MV-4-11 (cell line): ENCODE measurements at regions not wholly inside any gene's neighbourhood (a gene's known extent, or its start where the extent isn't known, plus 50 kb on each side); places are given as distances from the start of the nearest gene placed in this dataset.

Experiments
- DNase-seq: peaks from one replicate; lab custom pipeline; 2025; lab: John Stamatoyannopoulos, UW

DNA sequence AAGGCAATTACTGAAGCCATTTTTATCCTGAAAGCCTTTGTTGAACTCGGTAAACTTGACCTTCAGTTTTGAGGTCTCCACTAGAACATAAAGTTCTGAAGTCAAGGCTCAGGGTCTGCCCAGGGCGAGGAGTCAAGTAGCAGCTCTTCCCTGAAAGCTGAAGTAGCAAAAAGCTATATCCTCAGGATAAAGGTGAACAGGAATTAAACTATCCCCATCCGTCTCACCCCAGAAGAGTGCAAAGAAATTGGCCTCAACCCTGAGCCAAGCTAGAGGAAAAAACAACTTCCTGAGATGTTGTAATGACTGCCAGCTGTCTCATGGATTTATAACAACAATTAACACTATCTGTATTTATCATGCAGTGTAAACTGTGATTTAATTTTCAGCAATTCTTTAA, 590.8 kb downstream of the SPRY1 start:
- DNase-seq, result no peak

DNA sequence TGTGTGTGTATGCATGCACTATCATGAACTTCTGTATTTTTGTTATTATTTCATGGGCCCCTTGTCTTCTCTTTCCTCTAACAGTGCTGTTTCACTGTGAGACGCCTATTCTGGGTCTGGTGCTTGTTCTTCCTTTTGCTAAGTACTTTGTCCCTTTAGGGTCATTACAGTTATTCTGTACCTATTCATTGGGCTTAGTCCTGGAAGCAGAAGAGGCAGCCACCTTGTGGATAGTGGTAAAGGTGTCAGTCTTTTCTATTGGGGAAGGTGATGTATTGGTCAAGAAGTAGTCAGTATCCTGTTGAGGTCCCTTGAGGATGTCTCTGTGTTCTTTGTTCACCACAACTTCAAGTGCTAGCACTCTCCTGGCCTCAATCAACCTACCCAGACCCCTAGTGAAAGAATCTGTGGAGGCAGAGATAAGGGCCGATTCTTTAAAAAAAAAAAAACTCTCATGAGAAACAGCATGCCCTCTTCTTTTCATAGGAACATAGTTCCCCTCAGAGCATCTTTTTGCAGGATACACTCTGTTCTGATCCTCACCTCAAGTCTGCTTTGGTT, 593.8 kb downstream of the SPRY1 start:
- no peak for DNase-seq

- no peak for DNase-seq
Observed at GRCh38 chr4:123994917-123995316, 598.3 kb downstream of the SPRY1 start.

DNA sequence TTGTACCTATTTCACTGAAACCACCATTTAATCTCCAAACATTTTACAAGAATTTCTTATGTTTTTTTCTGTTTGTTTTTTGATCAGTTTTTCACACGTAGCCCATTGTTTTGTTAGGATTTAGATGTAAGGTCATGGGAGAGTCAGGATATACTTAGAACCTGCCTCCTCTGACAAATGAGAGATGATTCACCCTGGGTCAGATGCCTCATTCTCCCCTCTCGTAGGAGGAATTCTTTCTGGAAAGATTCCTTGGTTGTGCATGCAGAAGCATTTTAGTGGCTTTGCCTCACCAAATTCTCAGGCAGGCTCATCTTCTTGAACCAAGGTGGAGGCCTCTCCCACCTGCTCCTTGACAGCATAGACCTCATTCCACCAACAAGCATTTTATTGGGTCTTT, 599.3 kb downstream of the SPRY1 start:
- no peak for DNase-seq

DNA sequence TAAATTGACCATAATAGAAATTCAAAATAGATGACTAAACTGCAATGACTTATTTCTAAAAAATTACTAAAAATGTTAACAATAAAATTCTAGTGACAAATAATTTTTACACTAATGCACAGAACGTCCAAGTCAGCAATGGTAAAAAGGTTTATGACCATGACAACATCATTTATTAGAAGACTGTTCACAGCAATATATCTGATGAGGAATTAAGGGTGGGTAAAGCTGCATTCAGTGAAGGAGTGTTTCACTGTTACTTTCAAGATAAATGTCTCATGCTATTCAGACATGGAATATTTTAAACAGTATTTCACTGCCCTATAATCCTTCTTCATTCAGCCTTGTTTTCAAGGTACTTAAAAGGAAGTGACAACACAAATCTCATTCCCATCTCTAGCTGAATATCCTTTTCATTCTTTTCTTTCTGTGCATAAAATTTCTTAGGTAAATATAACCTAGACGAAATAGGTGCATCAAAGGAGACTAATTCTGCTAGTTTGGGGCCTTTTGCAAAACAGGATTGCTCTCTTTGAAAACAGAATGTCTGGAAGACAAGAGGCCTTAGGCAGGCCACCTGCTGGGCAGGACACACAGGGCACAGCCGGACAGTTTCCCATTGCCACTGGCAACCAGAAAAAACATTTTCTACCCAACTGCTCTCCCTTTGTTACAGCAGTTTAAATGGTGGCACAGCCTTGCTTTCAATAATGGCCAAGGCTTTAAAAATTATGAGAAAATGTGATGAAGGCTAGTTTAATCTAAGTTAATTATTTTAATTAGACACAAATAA, 600.3 kb downstream of the SPRY1 start:
- DNase-seq, result no peak

DNA sequence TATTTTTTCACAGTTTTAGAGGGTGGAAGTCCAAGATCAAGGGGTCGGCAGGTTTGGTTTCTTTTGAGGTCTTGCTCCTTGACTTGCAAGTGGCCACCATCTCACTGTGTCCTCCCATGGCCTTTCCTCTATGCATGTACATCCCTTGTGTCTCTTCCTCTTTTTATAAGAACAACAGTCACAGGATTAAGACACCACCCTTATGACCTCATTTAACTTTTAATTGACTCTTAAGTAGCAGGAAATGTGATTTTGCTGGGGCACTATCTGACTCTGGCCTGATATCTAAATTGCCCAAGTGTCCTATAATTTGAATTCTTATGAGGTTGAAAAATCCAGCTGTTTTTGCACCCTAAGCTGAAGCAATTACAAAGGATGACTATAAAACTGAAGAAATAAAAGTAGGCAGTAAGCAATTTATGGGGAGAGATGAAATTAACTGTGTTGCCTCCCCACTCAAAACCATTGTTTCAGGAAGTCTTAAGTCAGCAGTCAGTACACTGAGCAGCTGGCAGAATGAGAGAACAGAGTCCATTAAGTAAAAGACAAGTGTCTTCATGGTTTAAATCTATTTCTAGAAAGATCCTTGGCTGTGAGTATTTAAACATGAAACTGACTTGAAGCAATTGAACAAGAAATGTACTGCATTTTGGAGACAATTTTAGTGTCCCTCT, 601.3 kb downstream of the SPRY1 start:
- DNase-seq, result peak; percentile 82

- no peak for DNase-seq
Observed at GRCh38 chr4:124000233-124000632, 603.6 kb downstream of the SPRY1 start.

- no peak for DNase-seq
Observed at GRCh38 chr4:124015766-124016165, 619.2 kb downstream of the SPRY1 start.

GRCh38 chr4:124017185-124017785, 620.7 kb downstream of the SPRY1 start:
- no peak for DNase-seq

DNA sequence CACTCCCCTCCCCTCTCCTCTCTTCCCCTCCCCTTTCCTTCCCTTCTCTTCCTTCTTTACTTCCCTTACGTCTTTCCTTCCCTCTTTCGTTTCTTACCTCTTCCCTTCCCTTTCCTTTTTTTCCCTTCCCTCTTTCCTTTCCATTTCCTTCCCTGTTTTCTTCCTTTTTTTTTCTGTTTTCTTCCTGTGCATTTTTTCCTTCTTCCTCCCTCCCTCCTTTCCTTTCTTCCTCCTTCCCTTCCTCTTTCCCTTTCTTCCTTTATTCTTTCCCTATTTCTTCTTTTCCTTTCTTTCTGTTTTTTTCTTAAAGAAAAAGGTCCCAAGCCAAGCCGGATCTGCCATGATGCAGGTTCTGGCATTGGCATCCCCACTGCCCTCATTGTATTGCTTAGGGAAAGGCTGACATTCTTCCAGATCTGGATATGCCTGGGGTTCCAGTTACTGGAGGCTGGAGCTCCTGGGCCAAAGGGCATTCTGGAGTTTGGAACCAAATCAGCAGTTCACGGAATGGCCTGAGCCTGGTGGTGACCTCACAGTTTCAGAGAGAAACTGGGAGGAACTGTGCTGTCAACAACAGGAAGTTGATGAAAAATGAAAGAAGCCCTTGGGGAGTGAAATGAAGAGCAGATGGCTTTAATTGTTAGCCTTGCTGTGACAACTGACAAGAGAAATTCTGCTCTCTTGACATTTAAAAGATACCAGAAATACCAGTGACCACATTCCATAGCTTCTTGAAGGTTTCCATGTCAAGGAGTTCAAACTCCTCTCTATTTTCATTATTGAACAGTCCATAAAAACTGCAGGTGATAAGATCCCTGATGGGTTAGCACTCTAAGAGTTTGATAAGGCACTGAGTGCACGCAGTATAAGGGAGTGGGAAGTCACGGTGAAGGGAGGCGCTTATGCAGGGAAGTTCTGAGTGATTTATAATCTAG, 622.1 kb downstream of the SPRY1 start:
- peak; percentile 85 for DNase-seq

DNA sequence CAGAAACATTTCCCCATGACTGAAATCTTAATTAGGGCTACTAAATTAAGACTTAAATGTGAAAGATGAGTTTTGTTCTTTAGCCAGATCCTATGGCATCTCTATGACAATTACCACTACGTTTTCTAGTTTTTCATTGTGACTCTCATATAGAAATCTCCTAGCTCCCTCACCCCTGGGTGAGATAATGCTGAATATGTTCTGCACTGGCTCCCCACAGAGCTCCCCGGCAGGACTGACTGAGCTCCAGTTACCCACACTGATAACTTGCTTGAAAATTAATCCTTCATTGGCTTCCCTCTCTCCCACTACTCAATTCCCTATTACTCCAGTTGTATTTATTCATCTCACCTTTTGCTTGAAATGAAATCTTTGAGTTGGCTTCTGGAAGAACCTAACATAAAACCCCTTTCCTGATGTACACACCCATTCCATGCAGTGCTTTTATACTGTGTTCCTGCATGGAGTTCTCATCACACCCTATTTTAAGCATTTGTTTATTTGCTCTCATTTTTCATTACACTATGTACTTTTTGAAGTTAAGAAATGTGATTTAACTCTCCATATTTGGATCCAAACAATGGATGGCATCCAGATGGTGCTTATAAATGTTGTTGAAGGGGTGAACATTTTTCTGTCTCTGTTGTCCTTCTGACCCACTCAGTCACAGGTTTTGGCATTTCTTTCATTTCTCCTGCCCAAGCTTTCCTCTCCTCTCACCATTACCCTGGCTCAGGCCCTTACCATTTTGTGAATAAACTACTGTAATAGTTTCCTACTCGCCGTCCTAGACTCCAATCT, 623.4 kb downstream of the SPRY1 start:
- DNase-seq, result no peak

- DNase-seq, result no peak
Observed at GRCh38 chr4:124025000-124025399, 628.4 kb downstream of the SPRY1 start.

GRCh38 chr4:124025428-124025827, 628.8 kb downstream of the SPRY1 start:
- no peak for DNase-seq

DNA sequence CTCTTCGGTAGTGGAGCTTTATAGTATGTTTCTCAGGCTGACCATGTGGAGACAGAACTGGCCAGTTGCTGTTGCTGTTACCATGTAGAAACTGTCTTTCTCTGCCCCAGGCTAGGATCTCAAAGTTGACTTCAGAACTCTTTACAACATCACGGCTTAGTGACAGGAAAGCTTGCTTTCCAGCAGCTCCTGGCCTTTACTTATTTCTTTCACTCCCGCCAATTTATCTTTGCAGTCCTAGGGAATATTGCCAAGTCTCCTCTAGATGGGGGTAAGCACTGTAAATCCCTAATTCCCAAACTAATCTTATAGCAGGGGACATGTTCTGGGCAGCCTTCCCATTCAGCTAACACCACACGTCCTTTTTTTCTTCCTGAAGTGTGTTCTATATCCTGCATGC, 631.6 kb downstream of the SPRY1 start:
- no peak for DNase-seq

DNA sequence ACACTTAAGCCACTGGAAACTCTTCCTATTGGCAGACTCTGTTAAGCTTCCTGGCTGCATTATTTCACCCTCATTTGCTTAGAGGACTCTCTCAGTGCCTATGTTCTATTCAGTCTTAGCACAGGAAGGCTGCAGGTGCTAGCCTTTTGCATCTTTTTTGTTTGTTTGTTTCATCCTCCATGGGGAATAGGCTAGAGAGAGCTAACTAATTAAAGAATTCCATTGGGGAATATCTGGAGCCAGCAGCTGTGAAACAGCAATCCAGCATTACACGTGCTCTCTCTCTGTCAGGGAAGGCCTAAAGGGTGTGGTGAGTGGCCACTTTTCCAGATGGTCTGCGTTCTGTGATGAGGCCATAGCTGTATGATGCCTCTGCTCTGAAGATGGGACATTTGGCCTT, 633.6 kb downstream of the SPRY1 start:
- DNase-seq, result no peak

- DNase-seq, result no peak
Observed at GRCh38 chr4:124032035-124032434, 635.4 kb downstream of the SPRY1 start.

DNA sequence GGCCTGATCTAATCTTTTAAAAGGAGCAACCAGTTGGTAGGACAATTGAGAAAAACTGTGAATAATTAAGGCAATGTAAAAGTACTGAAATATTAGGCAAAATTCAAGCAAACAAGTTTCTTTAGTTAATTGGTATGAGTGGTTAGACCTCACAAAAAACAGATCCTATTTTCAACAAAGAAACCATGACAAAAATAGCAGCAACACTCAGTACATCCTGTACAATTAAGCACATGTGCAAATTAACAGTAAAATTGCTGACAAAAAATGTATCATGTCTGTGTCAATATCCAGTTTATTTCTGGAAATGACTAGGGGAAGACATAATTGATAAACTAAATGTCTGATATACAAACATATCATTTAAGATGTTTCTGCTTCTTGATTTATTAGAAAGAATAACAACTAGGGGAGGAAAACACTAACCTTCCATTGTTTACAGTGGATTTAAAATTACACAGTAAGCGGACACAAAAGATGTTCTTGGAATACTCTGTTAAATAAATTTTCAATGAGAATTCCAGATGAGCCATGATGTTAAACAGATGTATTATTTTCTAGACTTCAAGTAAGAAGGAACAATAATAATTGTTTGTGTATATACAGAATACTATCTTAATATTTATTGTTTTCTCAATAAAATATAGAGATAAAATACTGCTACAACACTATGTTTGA, 638.9 kb downstream of the SPRY1 start:
- DNase-seq, result no peak

DNA sequence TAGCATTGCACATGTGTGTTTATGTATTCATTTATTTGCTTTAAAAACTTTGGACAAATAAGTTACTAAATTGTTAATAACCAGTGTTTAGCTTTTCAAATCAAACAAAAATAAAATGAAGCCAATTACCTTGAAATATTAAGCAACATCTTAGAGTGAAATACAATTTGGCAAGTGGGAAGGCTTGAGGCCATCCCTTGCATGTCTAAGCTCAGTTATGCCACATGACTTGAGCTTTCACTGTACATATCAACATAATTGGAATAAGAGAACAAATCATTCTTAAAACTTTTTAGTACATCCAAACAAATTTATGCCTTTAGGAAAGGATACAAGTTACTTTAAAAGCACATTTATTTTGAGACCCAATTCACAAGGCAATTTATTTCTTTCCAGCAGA, 640.6 kb downstream of the SPRY1 start:
- DNase-seq, result no peak

DNA sequence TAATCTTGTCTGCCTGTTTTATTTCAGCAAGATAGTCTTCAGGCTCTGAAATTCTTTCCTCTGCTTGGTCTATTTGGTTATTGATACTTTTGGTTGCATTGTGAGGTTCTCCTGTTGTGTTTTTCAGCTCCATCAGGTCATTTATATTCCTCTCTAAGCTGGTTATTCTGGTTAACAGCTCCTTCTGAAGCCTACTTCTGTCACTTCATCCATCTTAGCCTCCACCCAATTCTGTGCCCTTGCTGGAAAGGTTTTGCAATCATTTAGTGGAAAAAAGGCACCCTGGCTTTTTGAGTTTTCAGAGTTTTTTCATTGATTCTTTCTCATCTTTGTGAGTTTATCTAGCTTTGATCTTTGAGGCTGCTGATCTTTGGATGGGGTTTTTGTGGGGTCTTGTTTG, 647.7 kb downstream of the SPRY1 start:
- DNase-seq, result no peak

DNA sequence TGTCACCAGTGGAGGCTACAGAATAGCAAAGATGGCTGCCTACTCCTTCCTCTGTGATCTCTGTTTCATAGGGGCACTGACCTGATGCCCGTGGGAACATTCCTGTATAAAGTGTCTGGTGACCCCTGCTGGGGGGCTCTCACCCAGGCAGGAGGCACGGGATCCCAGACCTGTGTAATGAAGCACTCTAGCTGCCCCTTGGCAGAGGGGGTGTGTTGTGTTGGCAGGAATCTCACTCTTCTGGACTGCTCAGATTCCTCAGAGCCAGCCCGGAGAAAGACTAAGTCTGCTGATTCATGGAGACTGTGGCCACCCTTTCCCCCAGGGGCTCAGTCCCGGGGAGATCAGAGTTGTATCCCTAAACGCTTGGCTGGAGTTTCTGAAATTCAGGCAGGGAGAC, 648.3 kb downstream of the SPRY1 start:
- DNase-seq, result no peak
